SK-N-SH treated with all-trans-retinoic acid at 6 μM for 48 hours (cell line): ENCODE measurements at regions not wholly inside any gene's neighbourhood (a gene's known extent, or its start where the extent isn't known, plus 50 kb on each side); places are given as distances from the start of the nearest gene placed in this dataset.

Experiments used
- ARNTL ChIP-seq: fragments of 450-650 bp; formaldehyde crosslinking; IDR thresholded peaks from 2 replicates; pipeline ENCODE4 v1.5.0; 2020; ENCODE audit warnings: low read depth, mild to moderate bottlenecking, moderate library complexity, borderline replicate concordance
- CSDC2 ChIP-seq: fragments of 250-450 bp; sonication (Bioruptor Pico); IDR thresholded peaks from 2 replicates; pipeline ENCODE4 v1.5.0; 2020; ENCODE audit warnings: mild to moderate bottlenecking, moderate library complexity
- ESRRG ChIP-seq: fragments of 250-450 bp; sonication (Bioruptor Pico); IDR thresholded peaks from 2 replicates; pipeline ENCODE4 v1.6.1; 2021; ENCODE audit warnings: mild to moderate bottlenecking
- GLIS3 ChIP-seq: fragments of 250-450 bp; sonication (Bioruptor Pico); IDR thresholded peaks from 2 replicates; pipeline ENCODE4 v1.5.0; 2020; ENCODE audit warnings: mild to moderate bottlenecking, moderate library complexity
- OSR1 ChIP-seq: fragments of 250-450 bp; sonication (Bioruptor Pico); IDR thresholded peaks from 2 replicates; pipeline ENCODE4 v1.8.0; 2022; ENCODE audit warnings: moderate library complexity, mild to moderate bottlenecking, inconsistent platforms
- POU6F1 ChIP-seq: fragments of 250-450 bp; sonication (Bioruptor Pico); IDR thresholded peaks from 2 replicates; pipeline ENCODE4 v1.8.0; 2021; ENCODE audit warnings: low read depth, mild to moderate bottlenecking, moderate library complexity, borderline replicate concordance
- PPARA ChIP-seq: fragments of 250-450 bp; sonication (Bioruptor Pico); IDR thresholded peaks from 2 replicates; pipeline ENCODE4 v1.5.0; 2020; ENCODE audit warnings: mild to moderate bottlenecking, borderline replicate concordance
- TCF4 ChIP-seq: fragments of 250-450 bp; sonication (Bioruptor Pico); IDR thresholded peaks from 2 replicates; pipeline ENCODE4 v1.8.0; 2021; ENCODE audit warnings: mild to moderate bottlenecking, moderate library complexity, borderline replicate concordance
- ZFP30 ChIP-seq: fragments of 450-650 bp; formaldehyde crosslinking; IDR thresholded peaks from 2 replicates; pipeline ENCODE4 v1.5.0; 2022; ENCODE audit warnings: mild to moderate bottlenecking, moderate library complexity
- ZNF565 ChIP-seq: fragments of 450-650 bp; formaldehyde crosslinking; conservative IDR thresholded peaks from 2 replicates; pipeline ENCODE4 v1.5.0; 2020; ENCODE audit warnings: low read depth, mild to moderate bottlenecking, moderate library complexity
- ZNF8 ChIP-seq: fragments of 450-650 bp; formaldehyde crosslinking; IDR thresholded peaks from 2 replicates; pipeline ENCODE4 v1.5.0; 2020; ENCODE audit warnings: mild to moderate bottlenecking, moderate library complexity
- TF ChIP-seq, protein P1 (sequence below): fragments of 250-450 bp; sonication (Bioruptor Pico); IDR thresholded peaks from 2 replicates; pipeline ENCODE4 v1.5.1; 2020; ENCODE audit warnings: low read depth, mild to moderate bottlenecking, moderate library complexity
- TF ChIP-seq, protein P2 (sequence below): fragments of 250-450 bp; sonication (Bioruptor Pico); IDR thresholded peaks from 2 replicates; pipeline ENCODE4 v1.5.0; 2020; ENCODE audit warnings: mild to moderate bottlenecking, moderate library complexity
- TF ChIP-seq, protein P3 (sequence below): fragments of 250-450 bp; sonication (Bioruptor Pico); IDR thresholded peaks from 2 replicates; pipeline ENCODE4 v1.8.0; 2020; ENCODE audit warnings: mild to moderate bottlenecking, moderate library complexity, borderline replicate concordance

GRCh38 chr1:79815115-79815514, 808.6 kb upstream of the ADGRL4 start:
- no peak for TF ChIP-seq TCF4
- TF ChIP-seq POU6F1 (CRISPR knock-in tag): no peak
- TF ChIP-seq, protein P1, sequence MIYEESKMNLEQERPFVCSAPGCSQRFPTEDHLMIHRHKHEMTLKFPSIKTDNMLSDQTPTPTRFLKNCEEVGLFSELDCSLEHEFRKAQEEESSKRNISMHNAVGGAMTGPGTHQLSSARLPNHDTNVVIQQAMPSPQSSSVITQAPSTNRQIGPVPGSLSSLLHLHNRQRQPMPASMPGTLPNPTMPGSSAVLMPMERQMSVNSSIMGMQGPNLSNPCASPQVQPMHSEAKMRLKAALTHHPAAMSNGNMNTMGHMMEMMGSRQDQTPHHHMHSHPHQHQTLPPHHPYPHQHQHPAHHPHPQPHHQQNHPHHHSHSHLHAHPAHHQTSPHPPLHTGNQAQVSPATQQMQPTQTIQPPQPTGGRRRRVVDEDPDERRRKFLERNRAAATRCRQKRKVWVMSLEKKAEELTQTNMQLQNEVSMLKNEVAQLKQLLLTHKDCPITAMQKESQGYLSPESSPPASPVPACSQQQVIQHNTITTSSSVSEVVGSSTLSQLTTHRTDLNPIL: peak; percentile 72; the same call in 1 of the 2 replicates
- TF ChIP-seq CSDC2 (CRISPR knock-in tag): no peak
- TF ChIP-seq GLIS3 (CRISPR knock-in tag): no peak
- TF ChIP-seq ZNF565 (CRISPR knock-in tag): no peak
- TF ChIP-seq, protein P2, sequence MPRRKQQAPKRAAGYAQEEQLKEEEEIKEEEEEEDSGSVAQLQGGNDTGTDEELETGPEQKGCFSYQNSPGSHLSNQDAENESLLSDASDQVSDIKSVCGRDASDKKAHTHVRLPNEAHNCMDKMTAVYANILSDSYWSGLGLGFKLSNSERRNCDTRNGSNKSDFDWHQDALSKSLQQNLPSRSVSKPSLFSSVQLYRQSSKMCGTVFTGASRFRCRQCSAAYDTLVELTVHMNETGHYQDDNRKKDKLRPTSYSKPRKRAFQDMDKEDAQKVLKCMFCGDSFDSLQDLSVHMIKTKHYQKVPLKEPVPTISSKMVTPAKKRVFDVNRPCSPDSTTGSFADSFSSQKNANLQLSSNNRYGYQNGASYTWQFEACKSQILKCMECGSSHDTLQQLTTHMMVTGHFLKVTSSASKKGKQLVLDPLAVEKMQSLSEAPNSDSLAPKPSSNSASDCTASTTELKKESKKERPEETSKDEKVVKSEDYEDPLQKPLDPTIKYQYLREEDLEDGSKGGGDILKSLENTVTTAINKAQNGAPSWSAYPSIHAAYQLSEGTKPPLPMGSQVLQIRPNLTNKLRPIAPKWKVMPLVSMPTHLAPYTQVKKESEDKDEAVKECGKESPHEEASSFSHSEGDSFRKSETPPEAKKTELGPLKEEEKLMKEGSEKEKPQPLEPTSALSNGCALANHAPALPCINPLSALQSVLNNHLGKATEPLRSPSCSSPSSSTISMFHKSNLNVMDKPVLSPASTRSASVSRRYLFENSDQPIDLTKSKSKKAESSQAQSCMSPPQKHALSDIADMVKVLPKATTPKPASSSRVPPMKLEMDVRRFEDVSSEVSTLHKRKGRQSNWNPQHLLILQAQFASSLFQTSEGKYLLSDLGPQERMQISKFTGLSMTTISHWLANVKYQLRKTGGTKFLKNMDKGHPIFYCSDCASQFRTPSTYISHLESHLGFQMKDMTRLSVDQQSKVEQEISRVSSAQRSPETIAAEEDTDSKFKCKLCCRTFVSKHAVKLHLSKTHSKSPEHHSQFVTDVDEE (CRISPR knock-in tag): no peak
- TF ChIP-seq ARNTL (CRISPR knock-in tag): no peak
- TF ChIP-seq ZFP30 (CRISPR knock-in tag): no peak
- TF ChIP-seq ZNF8 (CRISPR knock-in tag): peak; percentile 6; the same call in 1 of the 2 replicates
- no peak for TF ChIP-seq ESRRG (CRISPR knock-in tag)
- TF ChIP-seq, protein P3, sequence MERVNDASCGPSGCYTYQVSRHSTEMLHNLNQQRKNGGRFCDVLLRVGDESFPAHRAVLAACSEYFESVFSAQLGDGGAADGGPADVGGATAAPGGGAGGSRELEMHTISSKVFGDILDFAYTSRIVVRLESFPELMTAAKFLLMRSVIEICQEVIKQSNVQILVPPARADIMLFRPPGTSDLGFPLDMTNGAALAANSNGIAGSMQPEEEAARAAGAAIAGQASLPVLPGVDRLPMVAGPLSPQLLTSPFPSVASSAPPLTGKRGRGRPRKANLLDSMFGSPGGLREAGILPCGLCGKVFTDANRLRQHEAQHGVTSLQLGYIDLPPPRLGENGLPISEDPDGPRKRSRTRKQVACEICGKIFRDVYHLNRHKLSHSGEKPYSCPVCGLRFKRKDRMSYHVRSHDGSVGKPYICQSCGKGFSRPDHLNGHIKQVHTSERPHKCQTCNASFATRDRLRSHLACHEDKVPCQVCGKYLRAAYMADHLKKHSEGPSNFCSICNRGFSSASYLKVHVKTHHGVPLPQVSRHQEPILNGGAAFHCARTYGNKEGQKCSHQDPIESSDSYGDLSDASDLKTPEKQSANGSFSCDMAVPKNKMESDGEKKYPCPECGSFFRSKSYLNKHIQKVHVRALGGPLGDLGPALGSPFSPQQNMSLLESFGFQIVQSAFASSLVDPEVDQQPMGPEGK (CRISPR knock-in tag): no peak
- no peak for TF ChIP-seq OSR1
- TF ChIP-seq PPARA (CRISPR knock-in tag): no peak
